Fibroblast of pulmonary artery (primary cell): ENCODE measurements at regions not wholly inside any gene's neighbourhood (a gene's known extent, or its start where the extent isn't known, plus 50 kb on each side); places are given as distances from the start of the nearest gene placed in this dataset.

Source experiments
- DNase-seq: peaks from one replicate; pipeline ENCODE4 v3.0.0-alpha.2; 2010; ENCODE audit warnings: low read depth
- H3K4me3 ChIP-seq: replicated peaks from 2 replicates; pipeline ENCODE4 v1.5.1; 2011; ENCODE audit warnings: low read depth, mild to moderate bottlenecking, control low read depth, low read length, moderate library complexity
- CTCF ChIP-seq: IDR thresholded peaks from 2 replicates; pipeline ENCODE4 v1.5.1; 2011; ENCODE audit warnings: mild to moderate bottlenecking, control low read depth, low read length, inconsistent platforms; ENCODE audit errors: missing control alignments

- DNase-seq = no peak
- TF ChIP-seq CTCF = no peak
- H3K4me3 ChIP-seq = no peak overlapping the region
Observed at GRCh38 chr6:27584326-27584725, 111.4 kb upstream of the ZNF184 start.

- DNase-seq = peak; percentile 63
- H3K4me3 ChIP-seq = no peak overlapping the region
- TF ChIP-seq CTCF = no peak
Observed at GRCh38 chr6:27582928-27583725, 110.2 kb upstream of the ZNF184 start.

- no peak overlapping the region for H3K4me3 ChIP-seq
- DNase-seq = no peak
- no peak for TF ChIP-seq CTCF
Observed at GRCh38 chr6:27579973-27580372, 107.1 kb upstream of the ZNF184 start.

GRCh38 chr6:27577922-27578321 lies 105.0 kb upstream of the ZNF184 start:
- DNase-seq = no peak
- TF ChIP-seq CTCF = no peak
- no peak overlapping the region for H3K4me3 ChIP-seq

GRCh38 chr6:27575594-27576361 lies 102.9 kb upstream of the ZNF184 start:
- TF ChIP-seq CTCF = no peak
- DNase-seq = no peak
- H3K4me3 ChIP-seq = no peak overlapping the region

- no peak for TF ChIP-seq CTCF
- DNase-seq = no peak
Observed at GRCh38 chr6:27568226-27568897, 95.5 kb upstream of the ZNF184 start.

More at GRCh38 chr6:27568226-27568897, 95.5 kb upstream of the ZNF184 start:
- no peak overlapping the region for H3K4me3 ChIP-seq
